Esophagus muscularis mucosa (tissue), 4 donors: ENCODE measurements at regions not wholly inside any gene's neighbourhood (a gene's known extent, or its start where the extent isn't known, plus 50 kb on each side); places are given as distances from the start of the nearest gene placed in this dataset.

Experiments
- DNase-seq: peaks from one replicate; pipeline ENCODE4 v3.0.0-alpha.2; 2017; ENCODE audit errors: extremely low spot score
- H3K27ac ChIP-seq, 4 donors: fragments of 200-600 bp; sonication (generic); replicated peaks in 1 of 4; 1 replicate in 3 of 4; 2 replicates in 1 of 4; pipeline ENCODE4 v1.5.1; 2016 to 2019; ENCODE audit warnings: mild to moderate bottlenecking in 1 of 4
- H3K27me3 ChIP-seq, 4 donors: fragments of 200-600 bp; sonication (generic); one replicate each; pipeline versions ENCODE4 v1.5.1 to v1.6.0; 2016 to 2019
- H3K36me3 ChIP-seq, 4 donors: fragments of 200-600 bp; sonication (generic); one replicate each; pipeline ENCODE4 v1.5.1; 2016 to 2019
- H3K4me1 ChIP-seq, 4 donors: fragments of 200-600 bp; sonication (generic); one replicate each; pipeline ENCODE4 v1.5.1; 2016 to 2019
- H3K4me3 ChIP-seq, 4 donors: fragments of 200-600 bp; sonication (generic); 1 replicate in 2 of 4; 2 replicates in 2 of 4; pipeline ENCODE4 v1.5.1; 2016 to 2019; ENCODE audit warnings: mild to moderate bottlenecking in 4 of 4, moderate library complexity in 1 of 4
- H3K9me3 ChIP-seq, 4 donors: fragments of 200-600 bp; sonication (generic); 1 replicate in 3 of 4; 2 replicates in 1 of 4; pipeline ENCODE4 v1.5.1; 2016 to 2019
- CTCF ChIP-seq, 3 experiments: fragments of 200-600 bp in 2 of 3; fragments of 450-650 bp in 1 of 3; sonication (generic) in 2 of 3; IDR thresholded peaks; one replicate each; pipeline ENCODE4 v1.5.1; 2017 to 2019; ENCODE audit warnings: antibody characterized with exemption in 3 of 3, mild to moderate bottlenecking in 2 of 3, moderate library complexity in 1 of 3
- EP300 ChIP-seq: sonication (generic); formaldehyde crosslinking; IDR thresholded peaks from one replicate; pipeline ENCODE4 v1.6.1; 2017; ENCODE audit warnings: antibody characterized with exemption
- POLR2A ChIP-seq: fragments of 450-650 bp; IDR thresholded peaks from one replicate; pipeline ENCODE4 v1.6.1; 2017; ENCODE audit warnings: antibody characterized with exemption, moderate library complexity, mild to moderate bottlenecking, low read depth
- POLR2AphosphoS5 ChIP-seq, 2 donors: sonication (generic); formaldehyde crosslinking; IDR thresholded peaks; one replicate each; pipeline ENCODE4 v1.6.1; 2017; ENCODE audit warnings: antibody characterized with exemption in 2 of 2
- WGBS: methylation state at CpG from one replicate; pipeline ENCODE4 v1.1.5; 2018; 5-methylcytosine and 5-hydroxymethylcytosine counted together
- intact Hi-C: fragments of 100-400 bp; cut with DNase I; formaldehyde crosslinking; loops from one replicate; pipeline ENCODE4 v1.15.1; 2023

GRCh38 chr2:60125611-60126426 is 427.6 kb downstream of the BCL11A start:
- DNase-seq, result no peak
- no peak overlapping the region for H3K27ac ChIP-seq
- H3K27me3 ChIP-seq, result no peaks in the 10 kb centered on the region
- no peaks in the 10 kb centered on the region for H3K9me3 ChIP-seq
- no peaks in the 10 kb centered on the region for H3K36me3 ChIP-seq
- H3K4me1 ChIP-seq, result no peaks in the 10 kb centered on the region
- 45% methylated on average over 8 of the region's 8 CpGs for WGBS
- H3K4me3 ChIP-seq, result no peak overlapping the region
- intact Hi-C loops, result no loop called here
- TF ChIP-seq EP300, result no peak
- no peak for TF ChIP-seq CTCF (IDR thresholded peaks at IDR 0.05)
- no peak for TF ChIP-seq POLR2AphosphoS5 (IDR thresholded peaks at IDR 0.05)
- no peak for TF ChIP-seq POLR2A

- Histone ChIP-seq H3K4me3 (no peak overlapping the region), H3K27ac (no peak overlapping the region), H3K27me3 (no peaks in the 10 kb centered on the region), H3K9me3 (peaks cover 0 to 9% (median 0%) of the 10 kb centered on the region in 4 donors), H3K4me1 (no peaks in the 10 kb centered on the region), H3K36me3 (no peaks in the 10 kb centered on the region)
- TF ChIP-seq POLR2AphosphoS5 (IDR thresholded peaks at IDR 0.05) (no peak), POLR2A (no peak), CTCF (IDR thresholded peaks at IDR 0.05) (no peak), EP300 (no peak)
- DNase-seq, result no peak
- WGBS, result 78% methylated on average over 2 of the region's 2 CpGs
- intact Hi-C loops, result no loop called here
Measured at GRCh38 chr2:60119778-60120177, 433.7 kb downstream of the BCL11A start.

GRCh38 chr2:60118917-60119316 is 434.5 kb downstream of the BCL11A start:
- no peaks in the 10 kb centered on the region for H3K27me3 ChIP-seq
- H3K4me3 ChIP-seq, result no peak overlapping the region
- H3K27ac ChIP-seq, result no peak overlapping the region
- no peak for TF ChIP-seq POLR2A
- TF ChIP-seq POLR2AphosphoS5 (IDR thresholded peaks at IDR 0.05), result no peak
- no peak for TF ChIP-seq EP300
- TF ChIP-seq CTCF (IDR thresholded peaks at IDR 0.05), result no peak
- H3K4me1 ChIP-seq, result no peaks in the 10 kb centered on the region
- H3K36me3 ChIP-seq, result no peaks in the 10 kb centered on the region
- 100% methylated on average over 1 of the region's 1 CpG for WGBS
- peaks cover 0 to 9% (median 0%) of the 10 kb centered on the region in 4 donors for H3K9me3 ChIP-seq
- DNase-seq, result no peak
- intact Hi-C loops, result no loop called here

GRCh38 chr2:60118061-60118460 is 435.4 kb downstream of the BCL11A start:
- 68% methylated on average over 1 of the region's 1 CpG for WGBS
- no peak overlapping the region for H3K4me3 ChIP-seq
- no peaks in the 10 kb centered on the region for H3K27me3 ChIP-seq
- intact Hi-C loops, result no loop called here
- no peak for DNase-seq
- no peaks in the 10 kb centered on the region for H3K4me1 ChIP-seq
- peaks cover 0 to 9% (median 0%) of the 10 kb centered on the region in 4 donors for H3K9me3 ChIP-seq
- H3K27ac ChIP-seq, result no peak overlapping the region
- TF ChIP-seq POLR2AphosphoS5 (IDR thresholded peaks at IDR 0.05) (no peak), CTCF (IDR thresholded peaks at IDR 0.05) (no peak), POLR2A (no peak), EP300 (no peak)
- H3K36me3 ChIP-seq, result no peaks in the 10 kb centered on the region
